CD4-positive, alpha-beta T cell treated with Interleukin-6 at 100 ng/mL for 8 hours (primary cell): ENCODE measurements at regions not wholly inside any gene's neighbourhood (a gene's known extent, or its start where the extent isn't known, plus 50 kb on each side); places are given as distances from the start of the nearest gene placed in this dataset.
"Not testable (repeated sequence)": the region's sequence is repeated elsewhere in the genome, so short reads cannot be mapped to it uniquely, and the experiment has no call there.

ENCODE experiments used
- DNase-seq: peaks from one replicate; pipeline ENCODE4 v3.0.0-alpha.2; 2020; ENCODE audit warnings: mixed read lengths, low spot score

- DNase-seq, result no peak
These were observed 115.2 kb upstream of the BEND6 start for GRCh38 chr6:56839533-56840183.

GRCh38 chr6:56838965-56839364, 115.9 kb upstream of the BEND6 start:
- no peak for DNase-seq

DNA sequence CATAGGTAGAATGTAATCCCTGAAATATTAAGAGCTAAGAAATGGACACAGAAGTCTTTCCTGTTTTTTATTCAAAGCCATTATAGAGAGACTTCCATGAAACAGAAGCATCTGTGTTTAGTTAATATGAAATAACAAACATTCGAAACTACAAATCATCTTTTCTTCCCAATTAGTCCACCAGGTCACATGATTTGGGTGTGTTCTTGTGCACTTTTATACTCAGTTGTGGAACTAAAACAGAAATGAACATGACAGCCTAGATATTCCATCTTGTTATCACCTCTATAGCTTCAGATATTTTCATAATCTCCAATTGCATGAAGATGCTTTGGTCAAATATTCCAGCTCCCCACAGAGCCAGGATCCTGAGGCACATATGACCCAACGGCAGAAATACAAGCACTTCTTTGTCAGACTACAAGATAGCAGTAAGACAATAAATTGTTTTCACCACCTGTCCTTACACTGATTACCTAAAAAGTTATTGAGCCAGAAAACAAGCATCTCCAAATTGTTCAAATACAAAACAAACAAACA, 116.8 kb upstream of the BEND6 start:
- no peak for DNase-seq

DNA sequence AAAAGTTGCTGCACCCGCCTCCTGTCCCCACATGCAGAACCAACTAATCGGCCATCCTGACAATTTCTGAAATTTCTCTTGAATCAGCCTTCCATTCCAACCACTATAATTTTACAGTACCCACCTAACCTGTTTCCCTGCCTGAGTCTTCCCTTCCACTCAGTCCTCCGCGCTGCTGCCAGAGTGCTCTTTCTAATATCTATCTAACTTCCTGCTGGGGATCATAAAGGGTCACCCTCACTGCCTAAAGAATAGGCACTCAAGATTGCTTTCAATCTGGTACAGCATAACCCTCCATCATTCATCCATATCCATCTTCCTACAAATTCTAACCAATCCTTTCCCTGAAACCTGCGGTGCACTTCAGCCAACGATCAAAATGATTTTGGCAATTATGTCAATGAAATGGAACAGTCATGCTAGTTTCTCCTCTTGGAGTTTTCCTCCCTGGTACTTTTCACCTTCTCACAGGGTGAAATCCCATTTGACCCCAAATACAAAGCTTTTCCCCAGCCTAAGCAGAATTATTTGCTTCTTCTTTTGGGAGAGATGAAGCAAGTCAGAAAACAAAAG, 117.5 kb upstream of the BEND6 start:
- DNase-seq, result no peak

DNA sequence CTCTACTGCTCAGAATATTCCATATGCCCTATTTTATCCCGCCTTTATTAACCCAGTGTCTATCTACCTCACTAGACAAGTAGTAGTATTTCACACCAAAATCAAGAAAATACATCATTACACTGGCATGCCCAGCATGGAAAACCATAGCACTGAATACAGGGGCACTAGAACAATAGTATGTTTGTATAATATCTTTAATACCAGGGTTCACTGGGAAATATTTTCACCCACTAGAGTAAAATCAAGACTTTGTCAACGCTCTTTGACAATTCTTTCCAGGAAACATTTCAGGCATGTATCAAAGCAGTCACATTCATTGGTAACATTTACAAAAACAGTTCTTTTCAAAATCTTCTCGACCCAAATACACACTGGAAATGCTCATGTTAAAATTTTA, 119.3 kb upstream of the BEND6 start:
- no peak for DNase-seq

GRCh38 chr6:56833873-56834272, 121.0 kb upstream of the BEND6 start:
- DNase-seq, result no peak

DNA sequence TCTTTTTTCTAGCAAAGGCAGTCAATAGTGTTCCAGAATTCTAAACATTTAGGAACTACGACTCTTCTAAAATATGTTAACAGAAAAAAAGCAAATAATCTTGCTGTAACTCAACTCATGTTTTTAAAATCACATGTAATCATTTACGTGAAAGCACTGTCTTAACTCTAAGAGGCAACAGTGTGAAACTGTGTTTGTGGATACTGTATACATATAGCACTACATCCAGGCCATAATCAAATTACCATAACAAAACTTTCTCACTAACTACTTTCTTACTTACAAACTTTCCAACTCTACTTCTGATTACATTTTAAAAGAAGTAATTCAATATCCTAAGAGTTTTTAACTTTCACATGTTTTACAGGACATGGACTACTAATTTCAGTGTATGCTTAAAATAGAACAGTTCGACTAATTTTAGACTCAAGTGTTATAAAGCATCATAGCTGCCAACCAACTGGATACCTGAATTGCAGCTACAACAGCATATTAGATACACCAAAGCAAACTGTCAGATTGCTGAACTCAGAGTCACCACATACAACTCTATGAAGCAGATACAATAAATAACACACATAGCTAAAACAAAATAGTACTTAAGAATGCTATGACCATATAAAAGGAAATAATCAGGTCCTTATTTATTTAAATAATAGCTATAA, 121.6 kb upstream of the BEND6 start:
- DNase-seq, result no peak

DNA sequence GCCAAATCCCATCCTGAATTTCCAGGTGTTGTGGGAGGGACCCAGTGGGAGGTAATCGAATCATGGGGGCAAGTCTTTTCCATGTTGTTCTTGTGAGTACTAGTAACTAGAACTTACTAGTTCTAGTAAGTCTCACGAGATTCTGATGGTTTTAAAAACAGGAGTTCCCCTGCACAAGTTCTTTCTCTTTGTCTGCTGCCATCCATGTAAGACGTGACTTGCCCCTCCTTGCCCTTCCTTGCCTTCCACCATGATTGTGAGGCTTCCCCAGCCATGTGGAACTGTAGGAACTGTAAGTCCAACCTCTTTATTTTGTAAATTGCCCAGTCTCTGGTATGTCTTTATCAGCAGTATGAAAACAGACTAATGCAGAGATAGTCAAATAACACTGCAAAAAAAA, 122.7 kb upstream of the BEND6 start:
- DNase-seq, result no peak

GRCh38 chr6:56831334-56831733, 123.6 kb upstream of the BEND6 start:
- DNase-seq, result no peak

GRCh38 chr6:56827908-56828649, 126.8 kb upstream of the BEND6 start:
- no peak for DNase-seq

DNA sequence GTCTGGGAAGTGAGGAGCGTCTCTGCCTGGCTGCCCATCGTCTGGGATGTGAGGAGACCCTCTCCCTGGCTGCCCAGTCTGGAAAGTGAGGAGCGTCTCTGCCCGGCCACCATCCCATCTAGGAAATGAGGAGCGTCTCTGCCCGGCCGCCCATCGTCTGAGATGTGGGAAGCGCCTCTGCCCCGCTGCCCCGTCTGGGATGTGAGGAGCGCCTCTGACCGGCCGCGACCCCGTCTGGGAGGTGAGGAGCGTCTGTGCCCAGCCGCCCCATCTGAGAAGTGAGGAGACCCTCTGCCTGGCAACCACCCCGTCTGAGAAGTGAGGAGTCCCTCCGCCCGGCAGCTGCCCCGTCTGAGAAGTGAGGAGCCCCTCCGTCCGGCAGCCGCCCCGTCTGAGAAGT, 130.5 kb upstream of the BEND6 start:
- DNase-seq, result not testable (repeated sequence)

GRCh38 chr6:56821005-56821432, 133.9 kb upstream of the BEND6 start:
- no peak for DNase-seq

DNA sequence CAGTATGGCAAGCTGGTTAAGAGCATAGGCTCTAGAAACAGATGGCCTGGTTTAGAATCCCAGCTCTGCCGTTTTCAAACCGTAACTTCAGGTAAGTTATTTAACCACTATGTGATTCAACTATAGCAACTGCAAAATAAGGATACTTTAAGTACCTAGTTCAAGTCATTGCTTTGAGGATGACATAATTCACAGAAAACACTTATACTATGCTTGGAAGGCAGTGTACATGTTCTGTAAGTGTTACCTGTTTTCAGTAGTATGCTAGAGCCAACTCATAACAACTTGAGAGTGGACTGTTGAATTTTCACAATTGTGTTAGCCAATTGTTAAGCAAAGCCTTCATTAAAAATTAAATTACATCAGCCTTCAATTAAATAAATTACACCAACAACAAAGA, 134.8 kb upstream of the BEND6 start:
- no peak for DNase-seq

DNA sequence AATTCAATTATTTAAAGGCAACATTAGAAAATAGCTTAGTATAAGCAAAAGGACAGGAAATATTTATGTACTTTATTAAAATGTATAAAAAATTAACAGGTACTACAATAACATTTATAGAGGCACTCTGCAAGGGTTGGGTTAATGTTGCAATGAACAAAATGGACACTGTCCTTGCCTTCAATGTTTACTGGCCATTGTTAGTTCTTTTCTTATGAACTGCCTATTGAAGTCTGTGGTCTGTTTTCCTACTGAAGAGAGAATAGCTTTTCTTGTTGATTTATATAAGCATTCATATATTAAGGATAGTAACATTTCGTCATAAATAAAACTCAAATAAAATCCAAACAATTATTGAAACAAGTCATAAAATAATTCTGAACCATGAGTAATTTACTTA, 135.3 kb upstream of the BEND6 start:
- DNase-seq, result no peak

DNA sequence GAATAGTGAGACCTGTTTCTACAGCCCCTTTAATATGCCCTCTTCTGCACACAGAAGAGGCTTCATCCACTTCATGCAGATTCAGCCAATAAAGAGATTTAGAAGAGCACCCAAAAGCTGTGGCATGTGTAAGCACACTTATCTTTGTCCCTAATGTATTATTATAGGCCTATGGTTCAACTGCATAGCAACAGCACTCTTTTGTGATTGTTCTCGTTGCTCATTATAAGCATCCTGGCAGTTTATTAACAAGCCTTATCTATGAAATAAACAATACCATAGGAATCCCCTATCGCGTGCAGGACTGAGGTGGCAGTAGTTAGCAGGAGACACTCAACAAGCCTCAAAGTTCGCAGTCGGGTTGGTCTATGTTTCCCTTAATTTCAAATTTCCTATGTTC, 138.5 kb upstream of the BEND6 start:
- no peak for DNase-seq

DNA sequence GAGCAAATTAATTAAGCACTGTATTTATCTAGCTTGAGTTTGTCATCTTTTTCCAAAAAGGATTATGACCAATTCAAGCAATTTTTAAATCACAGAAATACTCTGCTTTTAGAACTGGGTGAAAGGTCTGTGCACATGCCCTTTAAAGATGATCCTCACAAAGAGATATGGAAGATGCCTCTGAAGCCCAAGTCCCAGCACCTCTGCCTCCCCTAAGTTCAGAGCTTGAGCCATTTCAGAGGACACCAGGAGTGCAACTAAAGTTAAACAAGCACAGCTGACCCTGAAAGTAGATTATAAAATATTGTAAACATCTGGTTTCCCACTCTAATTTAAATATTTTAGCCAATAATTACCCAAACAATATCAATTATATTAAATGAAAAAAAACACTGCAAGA, 139.5 kb upstream of the BEND6 start:
- no peak for DNase-seq

GRCh38 chr6:56814802-56815201, 140.1 kb upstream of the BEND6 start:
- DNase-seq, result no peak

- DNase-seq, result no peak
These were observed 140.6 kb upstream of the BEND6 start for GRCh38 chr6:56814308-56814707.

DNA sequence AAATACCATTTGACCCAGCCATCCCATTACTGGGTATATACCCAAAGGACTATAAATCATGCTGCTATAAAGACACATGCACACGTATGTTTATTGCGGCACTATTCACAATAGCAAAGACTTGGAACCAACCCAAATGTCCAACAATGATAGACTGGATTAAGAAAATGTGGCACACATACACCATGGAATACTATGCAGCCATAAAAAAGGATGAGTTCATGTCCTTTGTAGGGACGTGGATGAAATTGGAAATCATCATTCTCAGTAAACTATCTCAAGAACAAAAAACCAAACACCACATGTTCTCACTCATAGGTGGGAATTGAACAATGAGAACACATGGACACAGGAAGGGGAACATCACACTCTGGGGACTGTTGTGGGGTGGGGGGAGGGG, 142.1 kb upstream of the BEND6 start:
- DNase-seq, result not testable (repeated sequence)

GRCh38 chr6:56808871-56809359, 146.0 kb upstream of the BEND6 start:
- no peak for DNase-seq

DNA sequence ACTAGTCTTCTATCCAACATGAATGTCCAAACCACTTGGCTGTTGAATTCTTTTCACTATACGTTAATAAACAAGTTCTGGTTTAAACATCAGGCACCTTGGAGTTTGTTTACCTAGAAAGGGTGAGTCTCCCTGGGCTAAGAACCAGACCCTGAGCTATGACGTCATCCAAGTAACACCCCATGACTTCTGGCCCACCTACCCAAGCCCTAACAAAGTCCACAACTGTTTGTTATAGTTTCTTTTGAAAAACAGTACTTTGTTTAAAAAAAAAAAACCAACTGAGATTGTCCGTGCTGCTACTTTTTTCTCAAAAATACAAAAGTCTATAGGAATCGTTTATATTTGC, 146.9 kb upstream of the BEND6 start:
- no peak for DNase-seq

GRCh38 chr6:56807326-56807988, 147.4 kb upstream of the BEND6 start:
- DNase-seq, result no peak
